Activated T-helper 9 cell treated with anti-CD3 and anti-CD28 coated beads, Interleukin-2, amount 50 U/mL, for 16 hours (primary cell): ENCODE measurements at regions not wholly inside any gene's neighbourhood (a gene's known extent, or its start where the extent isn't known, plus 50 kb on each side); places are given as distances from the start of the nearest gene placed in this dataset.

Experiments
- DNase-seq: peaks from one replicate; pipeline ENCODE4 v3.0.0-alpha.2; 2020; ENCODE audit warnings: low read depth

GRCh38 chr15:95085056-95085455 is 853.7 kb downstream of the MCTP2 start:
- no peak for DNase-seq

- no peak for DNase-seq
Observed at GRCh38 chr15:95086531-95087252, 855.3 kb downstream of the MCTP2 start.

GRCh38 chr15:95087253-95087609 is 855.9 kb downstream of the MCTP2 start:
- DNase-seq = no peak

- no peak for DNase-seq
Observed at GRCh38 chr15:95091444-95091843, 860.1 kb downstream of the MCTP2 start.

GRCh38 chr15:95095250-95095649 is 863.9 kb downstream of the MCTP2 start:
- no peak for DNase-seq

- DNase-seq = no peak
Observed at GRCh38 chr15:95096651-95097050, 865.3 kb downstream of the MCTP2 start.

- DNase-seq = no peak
Observed at GRCh38 chr15:95097361-95097760, 866.0 kb downstream of the MCTP2 start.

GRCh38 chr15:95105229-95105628 is 873.9 kb downstream of the MCTP2 start:
- no peak for DNase-seq

- DNase-seq = no peak
Observed at GRCh38 chr15:95106801-95107200, 875.4 kb downstream of the MCTP2 start.

GRCh38 chr15:95108673-95109072 is 877.3 kb downstream of the MCTP2 start:
- DNase-seq = no peak

- DNase-seq = no peak
Observed at GRCh38 chr15:95111969-95112368, 880.6 kb downstream of the MCTP2 start.

- DNase-seq = no peak
Observed at GRCh38 chr15:95113041-95113440, 881.7 kb downstream of the MCTP2 start.

- DNase-seq = no peak
Observed at GRCh38 chr15:95119041-95119610, 887.8 kb downstream of the MCTP2 start.

- DNase-seq = no peak
Observed at GRCh38 chr15:95120595-95120994, 889.2 kb downstream of the MCTP2 start.

- no peak for DNase-seq
Observed at GRCh38 chr15:95121191-95121590, 889.8 kb downstream of the MCTP2 start.

GRCh38 chr15:95125803-95126202 is 894.4 kb downstream of the MCTP2 start:
- no peak for DNase-seq

GRCh38 chr15:95127356-95127755 is 896.0 kb downstream of the MCTP2 start:
- DNase-seq = no peak

GRCh38 chr15:95129574-95129973 is 898.2 kb downstream of the MCTP2 start:
- DNase-seq = no peak

- DNase-seq = no peak
Observed at GRCh38 chr15:95131131-95131556, 899.8 kb downstream of the MCTP2 start.

- DNase-seq = no peak
Observed at GRCh38 chr15:95132774-95133173, 901.4 kb downstream of the MCTP2 start.

- no peak for DNase-seq
Observed at GRCh38 chr15:95134431-95135110, 903.2 kb downstream of the MCTP2 start.

- DNase-seq = no peak
Observed at GRCh38 chr15:95138604-95139270, 907.4 kb downstream of the MCTP2 start.

GRCh38 chr15:95141486-95141885 is 910.1 kb downstream of the MCTP2 start:
- no peak for DNase-seq
